MM.1S (cell line): ENCODE measurements at regions not wholly inside any gene's neighbourhood (a gene's known extent, or its start where the extent isn't known, plus 50 kb on each side); places are given as distances from the start of the nearest gene placed in this dataset.
A peak's percentile ranks its signal among the peaks of the same experiment; 100 is the strongest.

Experiments
- DNase-seq: peaks from one replicate; pipeline ENCODE4 v3.0.0-alpha.2; 2015
- H2AFZ ChIP-seq: fragments of 300-600 bp; sonication (generic); 2 replicates; pipeline ENCODE4 v1.6.0; 2016; ENCODE audit warnings: antibody characterized with exemption, low read length
- H3F3A ChIP-seq: fragments of 300-600 bp; sonication (generic); 2 replicates; pipeline ENCODE4 v1.6.1; 2016; ENCODE audit warnings: mild to moderate bottlenecking, antibody characterized with exemption, low read length, moderate library complexity, mixed read lengths; ENCODE audit not compliant: insufficient read depth
- H3K27ac ChIP-seq: fragments of 300-600 bp; sonication (generic); 2 replicates; pipeline ENCODE4 v1.5.1; 2016; ENCODE audit warnings: mild to moderate bottlenecking, low read length
- H3K27me3 ChIP-seq: fragments of 300-600 bp; sonication (generic); replicated peaks from 2 replicates; pipeline ENCODE4 v1.6.0; 2016; ENCODE audit warnings: low read length; ENCODE audit not compliant: insufficient read depth
- H3K36me3 ChIP-seq: fragments of 300-600 bp; sonication (generic); replicated peaks from 2 replicates; pipeline ENCODE4 v1.6.1; 2016; ENCODE audit warnings: mild to moderate bottlenecking, low read length, mixed read lengths; ENCODE audit not compliant: insufficient read depth
- H3K4me1 ChIP-seq: fragments of 300-600 bp; sonication (generic); 2 replicates; pipeline ENCODE4 v1.6.1; 2016; ENCODE audit warnings: low read length, mixed read lengths
- H3K4me2 ChIP-seq: fragments of 300-600 bp; sonication (generic); 2 replicates; pipeline ENCODE4 v1.6.0; 2016; ENCODE audit warnings: low read depth, low read length
- H3K4me3 ChIP-seq: fragments of 300-600 bp; sonication (generic); 2 replicates; pipeline ENCODE4 v1.5.1; 2016; ENCODE audit warnings: low read length, mixed read lengths
- H3K79me2 ChIP-seq: fragments of 300-600 bp; sonication (generic); 2 replicates; pipeline ENCODE4 v1.6.1; 2016; ENCODE audit warnings: mixed run types, low read length, mixed read lengths
- H3K9ac ChIP-seq: fragments of 300-600 bp; sonication (generic); 2 replicates; pipeline ENCODE4 v1.6.1; 2016; ENCODE audit warnings: low read length, mixed read lengths
- H3K9me2 ChIP-seq: fragments of 300-600 bp; sonication (generic); replicated peaks from 2 replicates; pipeline ENCODE4 v1.6.1; 2016; ENCODE audit warnings: mild to moderate bottlenecking, low read length, mixed read lengths; ENCODE audit not compliant: insufficient read depth
- H3K9me3 ChIP-seq: fragments of 300-600 bp; sonication (generic); replicated peaks from 2 replicates; pipeline ENCODE4 v1.6.1; 2016; ENCODE audit warnings: mild to moderate bottlenecking, low read length, mixed read lengths; ENCODE audit not compliant: insufficient read depth
- H4K20me1 ChIP-seq: fragments of 300-600 bp; sonication (generic); 2 replicates; pipeline ENCODE4 v1.6.1; 2016; ENCODE audit warnings: mild to moderate bottlenecking, low read length, moderate library complexity, mixed read lengths; ENCODE audit not compliant: insufficient read depth
- CTCF ChIP-seq: fragments of 300-600 bp; sonication (generic); IDR thresholded peaks from 2 replicates; pipeline ENCODE4 v1.5.1; 2016; ENCODE audit warnings: antibody characterized with exemption, low read length, mixed read lengths
- EZH2 ChIP-seq: fragments of 300-600 bp; sonication (generic); optimal IDR thresholded peaks from 2 replicates; pipeline ENCODE3; 2017; ENCODE audit warnings: low read depth, mild to moderate bottlenecking, antibody characterized with exemption, low read length, mixed read lengths
- EZH2phosphoT487 ChIP-seq: fragments of 300-600 bp; sonication (generic); IDR thresholded peaks from 2 replicates; pipeline ENCODE4 v1.6.1; 2018; ENCODE audit warnings: antibody characterized with exemption, low read length

GRCh38 chr7:49229246-49229645, 304.9 kb downstream of the CDC14C start:
- H3K79me2 ChIP-seq = no peaks in the 10 kb centered on the region
- H3K9me2 ChIP-seq = no peaks in the 10 kb centered on the region
- no peak for TF ChIP-seq EZH2
- TF ChIP-seq EZH2phosphoT487 = no peak
- no peak for TF ChIP-seq CTCF
- peak overlapping the region; percentile 10; the same call in 1 of the 2 replicates for H2AFZ ChIP-seq
- H3K4me3 ChIP-seq = no peak overlapping the region
- H4K20me1 ChIP-seq = no peaks in the 10 kb centered on the region
- H3K36me3 ChIP-seq = no peaks in the 10 kb centered on the region
- H3F3A ChIP-seq = no peaks in the 10 kb centered on the region
- H3K9ac ChIP-seq = no peak overlapping the region
- no peaks in the 10 kb centered on the region for H3K27me3 ChIP-seq
- no peaks in the 10 kb centered on the region for H3K9me3 ChIP-seq
- H3K27ac ChIP-seq = peak overlapping the region; percentile 34; the same call in 1 of the 2 replicates
- DNase-seq = peak; percentile 65
- peak overlapping the region; percentile 16; the same call in 1 of the 2 replicates for H3K4me2 ChIP-seq
- H3K4me1 ChIP-seq = peaks cover 8% of the 10 kb centered on the region; the same call in 1 of the 2 replicates

- Histone ChIP-seq H3K27me3 (no peaks in the 10 kb centered on the region), H3K4me3 (no peak overlapping the region), H2AFZ (no peak overlapping the region), H3K4me1 (no peaks in the 10 kb centered on the region), H3K36me3 (no peaks in the 10 kb centered on the region), H4K20me1 (no peaks in the 10 kb centered on the region), H3K9me2 (no peaks in the 10 kb centered on the region), H3F3A (no peaks in the 10 kb centered on the region), H3K9me3 (no peaks in the 10 kb centered on the region), H3K4me2 (no peak overlapping the region), H3K27ac (no peak overlapping the region), H3K9ac (no peak overlapping the region), H3K79me2 (no peaks in the 10 kb centered on the region)
- no peak for DNase-seq
- TF ChIP-seq EZH2 (no peak), EZH2phosphoT487 (no peak), CTCF (no peak)
Measured at GRCh38 chr7:49243521-49243920, 319.2 kb downstream of the CDC14C start.

- Histone ChIP-seq H3F3A (no peaks in the 10 kb centered on the region), H3K4me1 (no peaks in the 10 kb centered on the region), H3K4me3 (no peak overlapping the region), H3K9me3 (no peaks in the 10 kb centered on the region), H3K27ac (no peak overlapping the region), H3K36me3 (no peaks in the 10 kb centered on the region), H3K4me2 (no peak overlapping the region), H3K27me3 (no peaks in the 10 kb centered on the region), H3K79me2 (no peaks in the 10 kb centered on the region), H4K20me1 (no peaks in the 10 kb centered on the region), H3K9me2 (no peaks in the 10 kb centered on the region), H2AFZ (no peak overlapping the region), H3K9ac (no peak overlapping the region)
- no peak for TF ChIP-seq EZH2phosphoT487
- no peak for TF ChIP-seq EZH2
- no peak for TF ChIP-seq CTCF
- no peak for DNase-seq
Measured at GRCh38 chr7:49244543-49244942, 320.2 kb downstream of the CDC14C start.
